ENCODE measurements at regions not wholly inside any gene's neighbourhood (a gene's known extent, or its start where the extent isn't known, plus 50 kb on each side); places are given as distances from the start of the nearest gene placed in this dataset.

DNA sequence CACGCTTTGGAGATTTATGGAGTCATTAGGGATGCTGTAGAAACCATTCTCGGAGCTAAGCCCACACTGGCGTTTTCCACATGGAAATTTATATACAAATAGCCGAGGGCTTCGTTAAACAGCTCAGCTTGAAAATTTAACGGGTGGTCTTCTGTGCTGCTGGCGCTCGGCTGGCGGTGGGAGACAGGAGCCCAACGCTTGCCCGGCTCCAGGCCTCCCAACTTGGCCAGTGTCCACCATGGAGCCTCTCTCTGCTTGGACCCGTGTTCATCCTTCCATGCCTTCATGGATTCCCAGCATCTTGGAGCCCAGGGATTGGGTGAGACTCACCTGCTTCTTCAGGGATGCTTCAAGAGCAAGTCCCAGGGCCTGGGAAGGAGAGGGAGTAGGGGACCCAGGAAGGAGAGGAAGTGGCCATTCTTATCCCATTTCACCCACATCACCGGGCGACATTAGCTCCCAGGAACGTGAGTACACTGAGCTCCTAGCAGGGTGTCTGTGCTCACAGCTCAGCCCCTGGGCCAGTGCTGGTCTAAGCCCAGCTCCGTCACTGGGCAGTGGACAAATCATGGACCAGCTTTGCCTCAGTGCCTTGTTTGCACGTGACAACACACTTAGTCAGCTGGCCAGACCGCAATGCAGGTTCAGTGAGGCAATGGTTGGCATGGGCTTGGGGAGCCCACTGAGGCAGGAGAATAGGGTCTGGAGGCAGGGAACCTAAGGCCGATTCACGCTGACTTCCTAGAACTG, 944.3 kb downstream of the BRD1 start:
- no peak overlapping the region for H3K9ac ChIP-seq (ENCODE audit: low read length)
- no peaks in the 10 kb centered on the region for H3K9me2 ChIP-seq (replicated peaks; ENCODE audit: insufficient read depth, low read length)
- H3K4me3 ChIP-seq (ENCODE audit: insufficient read depth, low read length, poor library complexity, severe bottlenecking): no peak overlapping the region
- TF ChIP-seq, protein P1, sequence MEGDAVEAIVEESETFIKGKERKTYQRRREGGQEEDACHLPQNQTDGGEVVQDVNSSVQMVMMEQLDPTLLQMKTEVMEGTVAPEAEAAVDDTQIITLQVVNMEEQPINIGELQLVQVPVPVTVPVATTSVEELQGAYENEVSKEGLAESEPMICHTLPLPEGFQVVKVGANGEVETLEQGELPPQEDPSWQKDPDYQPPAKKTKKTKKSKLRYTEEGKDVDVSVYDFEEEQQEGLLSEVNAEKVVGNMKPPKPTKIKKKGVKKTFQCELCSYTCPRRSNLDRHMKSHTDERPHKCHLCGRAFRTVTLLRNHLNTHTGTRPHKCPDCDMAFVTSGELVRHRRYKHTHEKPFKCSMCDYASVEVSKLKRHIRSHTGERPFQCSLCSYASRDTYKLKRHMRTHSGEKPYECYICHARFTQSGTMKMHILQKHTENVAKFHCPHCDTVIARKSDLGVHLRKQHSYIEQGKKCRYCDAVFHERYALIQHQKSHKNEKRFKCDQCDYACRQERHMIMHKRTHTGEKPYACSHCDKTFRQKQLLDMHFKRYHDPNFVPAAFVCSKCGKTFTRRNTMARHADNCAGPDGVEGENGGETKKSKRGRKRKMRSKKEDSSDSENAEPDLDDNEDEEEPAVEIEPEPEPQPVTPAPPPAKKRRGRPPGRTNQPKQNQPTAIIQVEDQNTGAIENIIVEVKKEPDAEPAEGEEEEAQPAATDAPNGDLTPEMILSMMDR (IDR thresholded peaks at IDR 0.05; ENCODE audit: insufficient read depth, low read length, poor library complexity, severe bottlenecking): no peak
- no peak for TF ChIP-seq EZH2phosphoT487 (conservative IDR thresholded peaks at IDR 0.05; ENCODE audit: low read length)
- no peaks in the 10 kb centered on the region for H3K9me3 ChIP-seq (ENCODE audit: insufficient read depth, low read length)
- H3K4me2 ChIP-seq (ENCODE audit: low read depth, low read length, poor library complexity, severe bottlenecking): no peak overlapping the region
- no peaks in the 10 kb centered on the region for H3K36me3 ChIP-seq (ENCODE audit: low read length)
- no peaks in the 10 kb centered on the region for H4K20me1 ChIP-seq (ENCODE audit: low read depth, low read length)
- no peaks in the 10 kb centered on the region for H3K27me3 ChIP-seq (ENCODE audit: low read length)
- no peak overlapping the region for H2AFZ ChIP-seq (ENCODE audit: low read depth, low read length, severe bottlenecking)
- no peaks in the 10 kb centered on the region for H3K79me2 ChIP-seq (ENCODE audit: insufficient read depth, low read length)
- H3F3A ChIP-seq (ENCODE audit: insufficient read depth): no peaks in the 10 kb centered on the region
- H3K27ac ChIP-seq (ENCODE audit: low read depth, low read length): no peak overlapping the region

DNA sequence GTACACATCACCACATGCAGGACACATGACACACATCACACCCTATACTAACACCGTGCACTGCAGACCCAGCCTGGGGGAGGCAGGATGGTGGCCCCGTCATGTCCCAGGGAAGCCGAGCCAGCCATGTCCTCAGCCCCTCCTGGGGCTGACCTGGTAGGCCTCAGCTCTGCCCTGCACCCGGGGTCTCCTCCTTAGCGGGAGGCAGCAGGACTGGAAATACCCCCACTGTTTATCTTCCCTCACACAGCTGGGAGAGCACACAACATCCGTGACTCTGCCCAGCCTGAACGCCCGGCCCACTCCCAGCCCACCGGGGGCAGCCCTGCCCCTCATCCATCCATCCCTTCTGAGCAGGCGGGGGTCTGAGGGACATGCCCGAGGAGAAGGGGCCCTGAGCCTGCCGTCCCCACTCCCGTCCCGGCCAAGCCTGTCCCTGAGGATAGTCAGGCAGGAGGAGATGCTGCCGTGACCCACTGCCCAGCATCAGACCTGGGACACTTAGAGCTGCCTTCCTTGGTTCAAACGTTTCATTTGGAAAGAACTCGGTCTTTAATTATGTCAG, 945.0 kb downstream of the BRD1 start:
- no peaks in the 10 kb centered on the region for H3K9me2 ChIP-seq (replicated peaks; ENCODE audit: insufficient read depth, low read length)
- no peaks in the 10 kb centered on the region for H3K9me3 ChIP-seq (ENCODE audit: insufficient read depth, low read length)
- TF ChIP-seq, protein P1 (IDR thresholded peaks at IDR 0.05; ENCODE audit: insufficient read depth, low read length, poor library complexity, severe bottlenecking): no peak
- no peak for TF ChIP-seq EZH2phosphoT487 (conservative IDR thresholded peaks at IDR 0.05; ENCODE audit: low read length)
- H3K36me3 ChIP-seq (ENCODE audit: low read length): no peaks in the 10 kb centered on the region
- H2AFZ ChIP-seq (ENCODE audit: low read depth, low read length, severe bottlenecking): no peak overlapping the region
- H3K79me2 ChIP-seq (ENCODE audit: insufficient read depth, low read length): no peaks in the 10 kb centered on the region
- H3K9ac ChIP-seq (ENCODE audit: low read length): no peak overlapping the region
- no peaks in the 10 kb centered on the region for H3K27me3 ChIP-seq (ENCODE audit: low read length)
- no peak overlapping the region for H3K4me3 ChIP-seq (ENCODE audit: insufficient read depth, low read length, poor library complexity, severe bottlenecking)
- H3K27ac ChIP-seq (ENCODE audit: low read depth, low read length): no peak overlapping the region
- H3K4me2 ChIP-seq (ENCODE audit: low read depth, low read length, poor library complexity, severe bottlenecking): no peak overlapping the region
- H3F3A ChIP-seq (ENCODE audit: insufficient read depth): no peaks in the 10 kb centered on the region
- H4K20me1 ChIP-seq (ENCODE audit: low read depth, low read length): no peaks in the 10 kb centered on the region

DNA sequence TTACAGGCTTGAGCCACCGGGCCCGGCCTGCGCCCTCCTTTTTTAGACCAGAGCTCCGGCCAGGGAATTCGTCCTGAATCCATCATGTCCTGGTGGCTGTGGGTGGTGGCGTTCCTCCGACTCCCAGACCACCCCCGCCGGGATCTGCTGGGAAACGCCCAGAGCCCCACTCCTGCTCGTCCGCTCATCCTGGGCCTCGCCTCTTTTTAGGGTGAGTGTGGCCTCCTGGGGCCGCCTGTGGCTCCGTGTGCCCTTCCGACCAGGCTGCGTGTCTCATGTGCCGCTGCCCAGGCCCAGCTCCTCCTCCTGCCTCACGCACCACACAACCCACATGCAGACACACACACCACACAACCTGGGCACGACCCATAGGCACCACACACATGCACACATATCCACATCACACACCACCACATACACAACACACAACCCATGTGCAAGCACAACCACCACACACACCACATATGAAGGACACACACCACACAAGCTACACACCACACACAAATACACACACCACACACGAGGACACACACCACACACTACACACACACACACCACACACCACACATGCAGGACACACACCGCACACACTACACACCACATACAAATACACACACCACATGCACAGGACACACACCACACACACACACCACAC, 946.2 kb downstream of the BRD1 start:
- no peaks in the 10 kb centered on the region for H4K20me1 ChIP-seq (ENCODE audit: low read depth, low read length)
- H3K27me3 ChIP-seq (ENCODE audit: low read length): no peaks in the 10 kb centered on the region
- no peak overlapping the region for H2AFZ ChIP-seq (ENCODE audit: low read depth, low read length, severe bottlenecking)
- no peak overlapping the region for H3K4me3 ChIP-seq (ENCODE audit: insufficient read depth, low read length, poor library complexity, severe bottlenecking)
- H3K9ac ChIP-seq (ENCODE audit: low read length): no peak overlapping the region
- no peak overlapping the region for H3K4me2 ChIP-seq (ENCODE audit: low read depth, low read length, poor library complexity, severe bottlenecking)
- TF ChIP-seq EZH2phosphoT487 (conservative IDR thresholded peaks at IDR 0.05; ENCODE audit: low read length): no peak
- TF ChIP-seq, protein P1 (IDR thresholded peaks at IDR 0.05; ENCODE audit: insufficient read depth, low read length, poor library complexity, severe bottlenecking): no peak
- no peaks in the 10 kb centered on the region for H3K9me3 ChIP-seq (ENCODE audit: insufficient read depth, low read length)
- H3K9me2 ChIP-seq (replicated peaks; ENCODE audit: insufficient read depth, low read length): no peaks in the 10 kb centered on the region
- no peak overlapping the region for H3K27ac ChIP-seq (ENCODE audit: low read depth, low read length)
- H3K79me2 ChIP-seq (ENCODE audit: insufficient read depth, low read length): no peaks in the 10 kb centered on the region
- no peaks in the 10 kb centered on the region for H3F3A ChIP-seq (ENCODE audit: insufficient read depth)
- H3K36me3 ChIP-seq (ENCODE audit: low read length): no peaks in the 10 kb centered on the region
